ENCODE measurements at regions not wholly inside any gene's neighbourhood (a gene's known extent, or its start where the extent isn't known, plus 50 kb on each side); places are given as distances from the start of the nearest gene placed in this dataset.

- H3K27ac ChIP-seq, result no peak overlapping the region
- TF ChIP-seq, protein P1, sequence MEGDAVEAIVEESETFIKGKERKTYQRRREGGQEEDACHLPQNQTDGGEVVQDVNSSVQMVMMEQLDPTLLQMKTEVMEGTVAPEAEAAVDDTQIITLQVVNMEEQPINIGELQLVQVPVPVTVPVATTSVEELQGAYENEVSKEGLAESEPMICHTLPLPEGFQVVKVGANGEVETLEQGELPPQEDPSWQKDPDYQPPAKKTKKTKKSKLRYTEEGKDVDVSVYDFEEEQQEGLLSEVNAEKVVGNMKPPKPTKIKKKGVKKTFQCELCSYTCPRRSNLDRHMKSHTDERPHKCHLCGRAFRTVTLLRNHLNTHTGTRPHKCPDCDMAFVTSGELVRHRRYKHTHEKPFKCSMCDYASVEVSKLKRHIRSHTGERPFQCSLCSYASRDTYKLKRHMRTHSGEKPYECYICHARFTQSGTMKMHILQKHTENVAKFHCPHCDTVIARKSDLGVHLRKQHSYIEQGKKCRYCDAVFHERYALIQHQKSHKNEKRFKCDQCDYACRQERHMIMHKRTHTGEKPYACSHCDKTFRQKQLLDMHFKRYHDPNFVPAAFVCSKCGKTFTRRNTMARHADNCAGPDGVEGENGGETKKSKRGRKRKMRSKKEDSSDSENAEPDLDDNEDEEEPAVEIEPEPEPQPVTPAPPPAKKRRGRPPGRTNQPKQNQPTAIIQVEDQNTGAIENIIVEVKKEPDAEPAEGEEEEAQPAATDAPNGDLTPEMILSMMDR (conservative IDR thresholded peaks at IDR 0.05; ENCODE audit: low read depth), result no peak
- DNase-seq (ENCODE audit: low spot score), result no peak
- ChIA-PET POLR2A (ENCODE audit: low non-redundant PET) (no interaction called here), CTCF (no interaction called here)
These were observed 69.9 kb upstream of the FOXQ1 start for GRCh38 chr6:1242021-1242420.

DNA sequence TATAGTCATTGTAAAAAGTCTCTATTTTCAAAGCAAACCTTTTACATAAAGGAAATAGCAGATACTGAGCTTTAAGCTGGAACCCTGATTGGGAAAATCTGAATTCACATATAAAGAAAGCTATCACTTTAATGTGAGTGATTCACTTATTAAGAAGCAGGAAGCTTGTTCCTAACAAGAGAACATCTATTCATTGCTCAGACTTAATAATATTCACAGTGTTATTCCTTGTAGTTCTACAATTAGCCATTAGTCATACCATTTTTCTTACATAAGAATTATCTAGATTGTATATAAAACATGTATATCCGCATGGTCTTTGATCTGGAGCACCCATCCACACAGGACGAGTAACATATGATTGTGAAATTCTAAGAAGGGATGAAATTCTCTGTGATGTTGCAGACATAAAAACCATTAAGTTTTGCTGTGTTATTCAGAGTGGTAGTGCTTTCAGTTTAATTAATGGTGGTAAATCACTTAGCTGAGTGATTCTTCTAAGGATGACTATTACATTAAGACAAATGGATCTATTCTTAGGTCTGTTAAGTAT, 71.1 kb upstream of the FOXQ1 start:
- POLR2A ChIA-PET (ENCODE audit: low non-redundant PET), result no interaction called here
- peak; percentile 31 for DNase-seq (ENCODE audit: low spot score)
- CTCF ChIA-PET, result interaction anchor here (0.5 to 0.7 kb wide), 2 partner anchors 520 to 600 kb away, joined by 3 to 4 read pairs; no protein-coding TSS in a partner anchor
- TF ChIP-seq, protein P1 (conservative IDR thresholded peaks at IDR 0.05; ENCODE audit: low read depth), result no peak
- no peak overlapping the region for H3K27ac ChIP-seq

- TF ChIP-seq, protein P1 (conservative IDR thresholded peaks at IDR 0.05; ENCODE audit: low read depth), result no peak
- H3K27ac ChIP-seq, result no peak overlapping the region
- ChIA-PET CTCF (no interaction called here), POLR2A (ENCODE audit: low non-redundant PET) (no interaction called here)
- DNase-seq (ENCODE audit: low spot score), result no peak
These were observed 72.1 kb upstream of the FOXQ1 start for GRCh38 chr6:1239805-1240204.

DNA sequence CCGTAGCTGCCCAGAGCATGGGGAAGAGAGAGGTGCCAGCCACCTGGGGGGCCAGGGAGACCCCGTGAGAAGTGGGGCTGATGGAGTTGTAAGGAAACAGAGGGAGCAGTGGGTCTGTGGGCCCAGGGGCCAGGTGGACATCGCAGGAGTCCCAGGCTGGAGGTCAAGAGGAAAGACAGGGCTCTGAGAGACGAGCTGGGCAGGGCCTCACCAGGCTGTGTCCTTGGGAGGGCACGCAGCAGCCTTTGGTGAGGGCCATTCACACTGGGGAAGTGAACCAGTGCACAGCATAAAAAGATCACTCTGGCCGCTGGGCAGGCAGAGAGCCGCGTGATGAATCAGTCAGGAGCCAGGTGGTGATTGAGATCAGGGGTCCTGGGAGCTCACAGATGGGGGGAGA, 73.9 kb upstream of the FOXQ1 start:
- no peak for DNase-seq (ENCODE audit: low spot score)
- TF ChIP-seq, protein P1 (conservative IDR thresholded peaks at IDR 0.05; ENCODE audit: low read depth), result no peak
- CTCF ChIA-PET, result interaction anchor here (0.6 kb wide), 1 partner anchor 438 kb away, joined by 4 read pairs; no protein-coding TSS in a partner anchor
- POLR2A ChIA-PET (ENCODE audit: low non-redundant PET), result no interaction called here
- no peak overlapping the region for H3K27ac ChIP-seq

GRCh38 chr6:1237636-1238035, 74.3 kb upstream of the FOXQ1 start:
- ChIA-PET POLR2A (ENCODE audit: low non-redundant PET) (no interaction called here), CTCF (no interaction called here)
- TF ChIP-seq, protein P1 (conservative IDR thresholded peaks at IDR 0.05; ENCODE audit: low read depth), result no peak
- no peak for DNase-seq (ENCODE audit: low spot score)
- no peak overlapping the region for H3K27ac ChIP-seq

DNA sequence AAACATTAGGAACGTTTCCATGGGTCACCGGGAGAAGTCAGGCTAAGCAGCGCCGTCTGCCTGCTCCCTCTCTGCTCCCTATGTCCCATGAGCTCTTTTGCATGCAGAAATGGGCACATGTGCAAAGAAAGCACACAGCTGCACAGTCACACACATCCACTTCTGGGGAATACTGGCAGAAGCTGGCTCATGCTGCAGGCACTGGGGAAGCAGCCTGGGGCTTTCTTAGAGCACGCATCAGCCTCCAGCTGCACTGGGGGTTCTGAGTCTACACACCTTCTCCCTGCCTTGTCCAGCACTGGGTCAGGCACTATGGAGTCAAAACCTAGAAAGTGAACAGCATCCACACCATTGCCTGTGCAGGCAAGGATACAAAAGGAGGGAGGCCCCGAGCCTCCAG, 76.1 kb upstream of the FOXQ1 start:
- TF ChIP-seq, protein P1 (conservative IDR thresholded peaks at IDR 0.05; ENCODE audit: low read depth), result no peak
- H3K27ac ChIP-seq, result no peak overlapping the region
- no peak for DNase-seq (ENCODE audit: low spot score)
- CTCF ChIA-PET, result no interaction called here
- POLR2A ChIA-PET (ENCODE audit: low non-redundant PET), result no interaction called here

Measured in RWPE1 (cell line).